ENCODE measurements at regions not wholly inside any gene's neighbourhood (a gene's known extent, or its start where the extent isn't known, plus 50 kb on each side); places are given as distances from the start of the nearest gene placed in this dataset.
"Not testable (repeated sequence)": the region's sequence is repeated elsewhere in the genome, so short reads cannot be mapped to it uniquely, and the experiment has no call there.

- not testable (repeated sequence) for H2BK5ac ChIP-seq (ENCODE audit: low read depth, low read length, poor library complexity, severe bottlenecking); H3K79me1 ChIP-seq (replicated peaks; ENCODE audit: low read length, poor library complexity, severe bottlenecking); H4K91ac ChIP-seq (ENCODE audit: low read length); H2AFZ ChIP-seq (ENCODE audit: low read depth, low read length); H3K9ac ChIP-seq (ENCODE audit: low read length); H3K14ac ChIP-seq (ENCODE audit: low read length in 2 of 2); H2BK120ac ChIP-seq (ENCODE audit: low read depth, low read length); H3K4me2 ChIP-seq (ENCODE audit: low read length, poor library complexity, severe bottlenecking); H3K18ac ChIP-seq (ENCODE audit: low read depth in 1 of 2, low read length in 2 of 2); DNase-seq; H3K36me3 ChIP-seq (ENCODE audit: control insufficient read depth in 1 of 2, insufficient read depth in 2 of 2, low read depth in 1 of 2, low read length in 2 of 2); H3K23ac ChIP-seq (ENCODE audit: low read length in 2 of 2); H3K4me1 ChIP-seq (ENCODE audit: control insufficient read depth, insufficient read depth, low read depth, low read length); H2AK5ac ChIP-seq (ENCODE audit: low read length, severe bottlenecking); H2BK12ac ChIP-seq (ENCODE audit: low read length in 2 of 2); H3K4ac ChIP-seq (ENCODE audit: low read depth in 1 of 2, low read length in 2 of 2); H2BK15ac ChIP-seq (ENCODE audit: low read depth, poor library complexity, severe bottlenecking); H3K4me3 ChIP-seq (ENCODE audit: insufficient read depth in 1 of 2, low read depth in 1 of 2, low read length in 2 of 2); H3K27me3 ChIP-seq (ENCODE audit: control insufficient read depth in 1 of 2, insufficient read depth in 1 of 2, low read length in 2 of 2); H3K27ac ChIP-seq (ENCODE audit: low read length, poor library complexity, severe bottlenecking); H4K8ac ChIP-seq (ENCODE audit: low read length); H3K9me3 ChIP-seq (ENCODE audit: control insufficient read depth, low read length)
- whole genome bisulfite sequencing = 52% methylated on average over 2 of the region's 4 CpGs
Measured at GRCh38 chr2:90292451-90292850, 1601.0 kb downstream of the RPIA start.

GRCh38 chr2:90293224-90293623 is 1601.8 kb downstream of the RPIA start:
- not testable (repeated sequence) for H3K18ac ChIP-seq (ENCODE audit: low read depth in 1 of 2, low read length in 2 of 2); H3K9me3 ChIP-seq (ENCODE audit: control insufficient read depth, low read length); H4K91ac ChIP-seq (ENCODE audit: low read length); H2BK12ac ChIP-seq (ENCODE audit: low read length in 2 of 2); DNase-seq; H3K9ac ChIP-seq (ENCODE audit: low read length); H2BK120ac ChIP-seq (ENCODE audit: low read depth, low read length); H3K4me1 ChIP-seq (ENCODE audit: control insufficient read depth, insufficient read depth, low read depth, low read length); H3K36me3 ChIP-seq (ENCODE audit: control insufficient read depth in 1 of 2, insufficient read depth in 2 of 2, low read depth in 1 of 2, low read length in 2 of 2); H3K4me3 ChIP-seq (ENCODE audit: insufficient read depth in 1 of 2, low read depth in 1 of 2, low read length in 2 of 2); H2AFZ ChIP-seq (ENCODE audit: low read depth, low read length); H4K8ac ChIP-seq (ENCODE audit: low read length); H3K4ac ChIP-seq (ENCODE audit: low read depth in 1 of 2, low read length in 2 of 2); H3K27me3 ChIP-seq (ENCODE audit: control insufficient read depth in 1 of 2, insufficient read depth in 1 of 2, low read length in 2 of 2); H2BK15ac ChIP-seq (ENCODE audit: low read depth, poor library complexity, severe bottlenecking); H3K14ac ChIP-seq (ENCODE audit: low read length in 2 of 2); H2AK5ac ChIP-seq (ENCODE audit: low read length, severe bottlenecking); H3K27ac ChIP-seq (ENCODE audit: low read length, poor library complexity, severe bottlenecking); H3K4me2 ChIP-seq (ENCODE audit: low read length, poor library complexity, severe bottlenecking); H3K79me1 ChIP-seq (replicated peaks; ENCODE audit: low read length, poor library complexity, severe bottlenecking); H3K23ac ChIP-seq (ENCODE audit: low read length in 2 of 2); H2BK5ac ChIP-seq (ENCODE audit: low read depth, low read length, poor library complexity, severe bottlenecking)
- WGBS = no CpG with 5 or more reads among the region's 6 CpGs

- H2BK15ac ChIP-seq (ENCODE audit: low read depth, poor library complexity, severe bottlenecking); H2AK5ac ChIP-seq (ENCODE audit: low read length, severe bottlenecking); H3K18ac ChIP-seq (ENCODE audit: low read depth in 1 of 2, low read length in 2 of 2); H3K79me1 ChIP-seq (replicated peaks; ENCODE audit: low read length, poor library complexity, severe bottlenecking); H2BK120ac ChIP-seq (ENCODE audit: low read depth, low read length); H3K27ac ChIP-seq (ENCODE audit: low read length, poor library complexity, severe bottlenecking); H4K8ac ChIP-seq (ENCODE audit: low read length); H3K4ac ChIP-seq (ENCODE audit: low read depth in 1 of 2, low read length in 2 of 2); H4K91ac ChIP-seq (ENCODE audit: low read length); H3K4me3 ChIP-seq (ENCODE audit: insufficient read depth in 1 of 2, low read depth in 1 of 2, low read length in 2 of 2); H2BK5ac ChIP-seq (ENCODE audit: low read depth, low read length, poor library complexity, severe bottlenecking); H3K9me3 ChIP-seq (ENCODE audit: control insufficient read depth, low read length); H3K9ac ChIP-seq (ENCODE audit: low read length); H3K27me3 ChIP-seq (ENCODE audit: control insufficient read depth in 1 of 2, insufficient read depth in 1 of 2, low read length in 2 of 2); H3K14ac ChIP-seq (ENCODE audit: low read length in 2 of 2); DNase-seq; H2AFZ ChIP-seq (ENCODE audit: low read depth, low read length); H2BK12ac ChIP-seq (ENCODE audit: low read length in 2 of 2); H3K36me3 ChIP-seq (ENCODE audit: control insufficient read depth in 1 of 2, insufficient read depth in 2 of 2, low read depth in 1 of 2, low read length in 2 of 2); H3K4me2 ChIP-seq (ENCODE audit: low read length, poor library complexity, severe bottlenecking); H3K23ac ChIP-seq (ENCODE audit: low read length in 2 of 2); H3K4me1 ChIP-seq (ENCODE audit: control insufficient read depth, insufficient read depth, low read depth, low read length): not testable (repeated sequence)
- WGBS = 98% methylated on average over 5 of the region's 9 CpGs
Measured at GRCh38 chr2:90293806-90294205, 1602.3 kb downstream of the RPIA start.

- 91% methylated on average over 6 of the region's 17 CpGs for WGBS
- not testable (repeated sequence) for H3K79me1 ChIP-seq (replicated peaks; ENCODE audit: low read length, poor library complexity, severe bottlenecking); H3K9ac ChIP-seq (ENCODE audit: low read length); H3K4me2 ChIP-seq (ENCODE audit: low read length, poor library complexity, severe bottlenecking); DNase-seq; H3K4me1 ChIP-seq (ENCODE audit: control insufficient read depth, insufficient read depth, low read depth, low read length); H3K9me3 ChIP-seq (ENCODE audit: control insufficient read depth, low read length); H3K36me3 ChIP-seq (ENCODE audit: control insufficient read depth in 1 of 2, insufficient read depth in 2 of 2, low read depth in 1 of 2, low read length in 2 of 2); H3K4me3 ChIP-seq (ENCODE audit: insufficient read depth in 1 of 2, low read depth in 1 of 2, low read length in 2 of 2); H3K18ac ChIP-seq (ENCODE audit: low read depth in 1 of 2, low read length in 2 of 2); H3K27ac ChIP-seq (ENCODE audit: low read length, poor library complexity, severe bottlenecking); H3K14ac ChIP-seq (ENCODE audit: low read length in 2 of 2); H2BK15ac ChIP-seq (ENCODE audit: low read depth, poor library complexity, severe bottlenecking); H3K27me3 ChIP-seq (ENCODE audit: control insufficient read depth in 1 of 2, insufficient read depth in 1 of 2, low read length in 2 of 2); H4K8ac ChIP-seq (ENCODE audit: low read length); H2AFZ ChIP-seq (ENCODE audit: low read depth, low read length); H2BK120ac ChIP-seq (ENCODE audit: low read depth, low read length); H3K4ac ChIP-seq (ENCODE audit: low read depth in 1 of 2, low read length in 2 of 2); H2AK5ac ChIP-seq (ENCODE audit: low read length, severe bottlenecking); H4K91ac ChIP-seq (ENCODE audit: low read length); H2BK12ac ChIP-seq (ENCODE audit: low read length in 2 of 2); H2BK5ac ChIP-seq (ENCODE audit: low read depth, low read length, poor library complexity, severe bottlenecking); H3K23ac ChIP-seq (ENCODE audit: low read length in 2 of 2)
Measured at GRCh38 chr2:90295036-90295750, 1603.7 kb downstream of the RPIA start.
